ENCODE measurements at regions not wholly inside any gene's neighbourhood (a gene's known extent, or its start where the extent isn't known, plus 50 kb on each side); places are given as distances from the start of the nearest gene placed in this dataset.
"Not testable (repeated sequence)": the region's sequence is repeated elsewhere in the genome, so short reads cannot be mapped to it uniquely, and the experiment has no call there.

DNA sequence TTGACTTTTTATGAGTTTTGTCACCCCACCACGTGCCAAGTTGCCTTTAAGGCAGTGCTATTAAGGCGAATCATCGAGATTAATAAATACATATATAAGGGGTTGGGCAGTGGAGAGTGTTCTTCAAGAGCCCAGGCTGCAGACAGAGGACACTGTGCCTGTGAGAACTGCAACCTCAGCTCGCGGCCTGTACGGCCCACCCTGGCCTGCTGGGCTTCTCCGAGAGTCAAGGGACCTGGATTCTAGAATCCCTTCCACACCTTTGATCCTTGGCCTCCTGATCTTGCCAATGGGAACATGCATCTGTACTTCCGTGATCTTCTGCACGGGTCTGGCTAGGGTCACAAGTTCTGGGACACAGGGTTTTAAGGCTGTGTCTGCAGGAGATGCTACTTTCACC lies 54.5 kb downstream of the IRX5 start:
- DNase-seq, result no peak

DNA sequence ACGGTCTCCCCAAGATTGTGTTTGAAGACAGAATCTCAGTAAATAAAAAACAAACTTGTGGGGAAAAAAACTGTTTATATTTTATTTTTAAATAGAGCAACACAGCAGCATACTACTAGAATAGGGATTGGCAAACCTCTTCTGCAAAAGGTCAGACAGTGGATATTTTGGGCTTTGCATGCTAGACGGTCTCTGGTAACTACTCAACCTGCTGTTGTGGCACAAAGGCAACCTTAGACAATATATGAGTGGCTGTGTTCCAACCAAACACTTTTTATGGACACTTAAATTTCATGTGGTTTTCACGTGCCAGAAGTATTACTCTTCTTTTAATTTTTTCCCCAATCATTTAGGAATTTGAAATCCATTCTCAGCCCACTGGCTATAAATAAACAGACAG lies 55.0 kb downstream of the IRX5 start:
- no peak for DNase-seq

DNA sequence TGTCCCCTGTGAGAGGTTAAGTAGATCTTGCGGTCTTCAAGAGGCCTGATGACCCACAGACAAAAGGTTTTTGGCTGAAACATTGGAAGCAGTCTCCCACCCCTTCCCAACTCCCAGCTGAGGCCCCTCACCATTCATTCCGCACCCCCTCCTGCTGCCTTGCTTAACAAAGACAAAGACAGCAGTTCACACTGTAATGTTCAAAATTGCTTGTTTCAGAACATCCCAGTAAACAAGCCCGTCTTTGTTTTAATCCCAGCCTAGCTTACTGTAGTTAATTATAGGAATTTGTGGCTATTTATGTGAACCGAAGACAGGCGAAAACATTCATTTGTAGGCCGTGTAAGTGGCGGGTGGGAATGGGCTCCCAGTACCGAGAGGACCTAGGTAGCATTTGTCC lies 55.7 kb downstream of the IRX5 start:
- DNase-seq, result no peak

DNA sequence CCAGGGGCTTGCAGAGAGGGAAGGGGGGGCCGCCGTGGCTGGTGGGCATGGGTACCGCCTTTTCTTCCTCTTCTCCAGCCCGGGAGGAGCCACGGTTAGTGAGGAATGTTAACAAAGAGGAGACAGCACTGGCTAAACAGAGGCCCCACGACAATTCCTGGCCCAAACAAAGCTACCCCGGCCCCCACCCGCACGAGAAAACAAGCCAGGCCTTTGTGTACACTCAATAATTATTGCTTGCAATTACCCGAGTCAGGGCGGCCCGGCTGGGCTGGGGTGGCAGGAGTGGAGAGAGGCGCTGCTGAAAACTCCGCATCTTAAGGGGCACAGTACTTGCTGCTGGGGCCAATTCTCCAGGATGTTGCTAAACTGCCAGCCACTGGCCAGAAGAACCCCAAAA lies 56.4 kb downstream of the IRX5 start:
- DNase-seq, result no peak

DNA sequence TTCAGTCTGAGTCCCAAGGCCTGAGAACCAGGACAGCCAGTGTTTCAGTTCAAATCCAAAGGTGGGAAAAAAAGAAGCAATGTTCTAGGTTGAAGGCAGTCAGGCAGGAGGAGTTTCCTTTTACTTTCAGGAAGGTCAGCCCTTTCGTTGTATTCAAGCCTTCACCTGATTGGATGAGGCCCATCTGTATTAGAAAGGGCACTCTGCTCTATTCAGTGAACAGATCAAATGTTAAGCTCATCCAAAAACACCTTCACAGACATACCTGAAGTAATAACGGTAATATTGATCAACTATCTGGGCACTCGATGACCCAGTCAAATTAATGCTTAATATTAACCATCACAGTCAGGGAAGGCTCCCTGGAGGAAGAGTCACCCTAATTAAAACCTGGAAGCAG lies 60.9 kb downstream of the IRX5 start:
- DNase-seq, result no peak

DNA sequence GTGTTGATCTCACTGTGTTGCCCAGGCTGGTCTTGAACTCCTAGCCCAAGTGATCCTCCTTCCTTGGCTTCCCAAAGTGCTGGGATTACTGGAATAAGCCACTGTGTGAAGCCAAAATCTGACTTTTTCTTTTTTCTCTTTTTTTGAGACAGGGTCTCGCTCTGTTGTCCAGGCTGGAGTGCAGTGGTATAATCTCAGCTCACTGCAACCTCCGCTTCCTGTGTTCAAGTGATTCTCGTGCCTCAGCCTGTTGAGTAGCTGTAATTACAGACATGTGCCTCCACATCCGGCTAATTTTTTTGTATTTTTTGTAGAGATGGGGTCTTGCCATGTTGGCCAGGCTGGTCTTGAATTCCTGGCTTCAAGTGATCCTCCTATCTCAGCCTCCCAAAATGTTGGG lies 61.3 kb downstream of the IRX5 start:
- DNase-seq, result not testable (repeated sequence)

DNA sequence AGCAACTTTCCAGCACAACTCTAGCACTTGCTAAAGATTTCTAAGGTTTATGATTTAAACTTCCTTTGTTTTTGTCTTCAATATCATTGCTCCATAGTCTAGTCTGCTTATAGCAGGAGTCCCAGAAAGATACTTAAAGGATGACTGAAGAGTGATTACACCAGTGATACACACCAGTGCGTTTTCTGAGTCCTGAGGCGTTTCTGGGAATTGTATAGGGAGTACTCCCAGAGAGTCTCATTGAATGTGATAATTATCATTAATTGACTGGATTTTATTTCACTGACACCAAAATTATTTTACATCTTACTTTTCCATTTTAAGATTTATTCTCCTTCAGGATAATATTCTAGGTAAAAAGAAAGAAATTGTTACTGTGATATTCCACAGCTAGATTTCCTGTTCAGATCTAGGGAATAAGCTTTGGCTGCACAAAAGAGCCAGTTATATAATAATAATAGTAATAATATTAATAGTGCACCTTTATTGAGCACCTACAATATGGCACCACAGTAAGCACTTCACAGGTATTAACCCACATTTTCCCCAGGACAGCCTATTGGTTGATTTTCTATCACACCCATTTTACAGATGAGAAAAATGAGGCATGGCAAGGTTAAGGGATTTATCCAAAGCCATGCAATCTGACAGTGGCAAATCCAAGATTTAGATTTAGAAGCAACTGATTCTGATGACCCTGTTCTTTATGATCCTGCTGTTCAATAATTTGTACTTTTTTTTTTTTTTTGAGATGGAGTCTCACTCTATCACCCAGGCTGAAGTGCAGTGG lies 62.6 kb downstream of the IRX5 start:
- no peak for DNase-seq

DNA sequence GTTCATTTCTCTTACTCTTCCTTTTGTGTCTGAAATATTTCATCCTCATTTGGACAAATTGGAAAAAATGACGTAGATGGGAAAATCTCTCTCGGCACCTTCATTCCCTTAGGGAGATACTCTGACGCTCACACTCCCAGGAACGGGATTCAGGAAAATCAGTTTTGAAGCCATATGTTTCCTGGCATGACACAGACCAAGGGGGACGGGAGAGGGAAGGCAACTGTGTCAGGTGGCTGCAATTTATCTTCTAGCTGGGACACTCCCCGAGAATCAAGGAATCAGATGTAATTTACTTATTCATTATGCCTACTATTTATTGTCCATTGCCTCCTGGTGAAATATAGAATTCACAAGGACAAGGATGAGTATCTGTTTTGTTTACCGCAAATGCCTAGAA lies 65.5 kb downstream of the IRX5 start:
- no peak for DNase-seq

DNA sequence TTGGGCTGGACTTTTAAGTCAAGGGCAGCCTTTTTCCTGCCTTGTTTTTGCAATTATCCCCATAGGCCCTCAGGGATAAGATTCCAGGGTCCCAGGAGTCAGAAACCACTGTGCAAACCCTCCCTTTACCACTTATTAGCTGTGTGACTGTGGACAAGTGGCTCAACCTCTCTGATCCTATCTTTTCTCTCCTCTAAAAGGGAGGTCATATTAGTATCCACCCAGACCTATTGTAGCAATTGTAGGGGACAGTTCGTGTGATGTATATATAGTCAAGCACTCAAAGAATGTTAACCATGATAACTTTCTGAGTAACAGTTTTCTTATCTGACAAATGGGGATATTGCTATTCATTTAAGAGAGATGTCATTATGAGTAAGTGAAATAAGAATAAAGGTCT lies 68.2 kb downstream of the IRX5 start:
- DNase-seq, result no peak

DNA sequence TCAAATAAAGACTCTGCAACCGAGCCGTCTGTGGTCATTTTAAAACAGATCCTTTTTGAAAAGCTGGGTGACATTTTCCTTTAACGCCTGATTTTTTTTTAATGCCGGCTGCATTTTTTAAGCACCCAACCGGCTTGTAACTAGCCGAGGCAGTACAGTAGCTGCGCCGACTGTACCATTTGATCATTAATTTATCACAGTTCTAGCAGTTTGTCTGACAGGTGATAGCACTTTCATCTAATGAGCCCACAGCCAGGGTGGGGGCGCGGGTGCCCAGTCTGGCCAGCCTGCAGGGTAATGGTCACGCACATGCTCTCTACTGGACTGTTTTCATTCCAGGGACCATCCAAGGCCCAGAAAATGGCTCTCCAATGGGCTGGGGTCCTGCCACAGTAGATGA lies 68.8 kb downstream of the IRX5 start:
- no peak for DNase-seq

DNA sequence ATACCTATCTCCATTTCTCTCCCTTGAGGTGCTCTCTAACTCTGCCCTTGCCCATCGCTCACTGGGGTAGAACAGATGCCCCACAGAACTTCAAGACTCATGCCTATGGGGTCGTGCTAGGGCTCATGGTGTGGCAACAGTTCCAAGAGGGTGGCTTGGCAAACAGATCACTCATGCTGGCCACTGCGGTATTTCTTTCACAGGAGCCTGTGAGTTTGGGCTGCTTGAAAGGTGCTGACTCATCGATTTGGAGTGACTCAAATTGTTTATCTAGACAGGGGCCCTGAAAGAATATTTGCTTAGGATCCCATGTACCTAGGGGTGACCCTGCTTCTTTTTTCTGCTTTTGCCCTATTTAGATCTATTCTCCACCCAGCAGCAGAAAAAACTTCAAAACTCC lies 69.9 kb downstream of the IRX5 start:
- DNase-seq, result no peak

DNA sequence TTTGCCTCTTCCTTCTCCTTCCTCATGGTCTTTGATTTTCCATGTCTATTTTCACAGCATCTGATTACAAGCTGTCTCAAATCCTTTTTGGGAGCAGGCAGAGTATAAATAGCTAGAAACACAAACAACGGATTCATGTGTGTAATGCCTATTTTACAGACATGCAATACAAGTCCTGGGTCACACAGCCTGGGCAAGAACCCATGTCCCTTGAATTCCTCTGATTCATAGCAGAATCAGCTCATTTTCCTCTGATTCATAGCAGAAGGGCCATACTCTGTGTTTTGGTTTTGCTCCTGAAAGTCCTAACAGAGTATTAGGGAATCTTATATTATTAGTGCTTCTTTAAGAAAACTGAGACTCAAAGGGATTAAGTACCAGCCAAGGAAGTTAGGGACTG lies 71.3 kb downstream of the IRX5 start:
- no peak for DNase-seq

DNA sequence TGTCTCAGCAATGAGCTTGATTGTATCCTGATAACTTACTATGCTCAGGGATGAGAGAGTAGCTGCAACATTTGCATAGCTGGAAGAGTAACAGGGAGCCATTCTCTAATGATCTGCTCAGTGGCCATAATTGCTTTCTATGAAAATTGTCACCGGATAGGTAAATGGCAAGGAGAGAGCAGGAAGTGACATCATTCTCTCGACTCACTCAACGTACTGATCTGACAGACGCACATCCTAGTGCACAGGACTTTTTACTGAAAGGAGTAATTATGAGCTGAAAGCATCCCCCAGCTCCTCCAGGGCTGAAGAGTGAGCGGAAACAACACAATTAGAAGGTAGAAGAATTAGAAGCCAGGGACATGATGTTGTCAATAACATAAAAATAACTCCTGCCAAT lies 71.8 kb downstream of the IRX5 start:
- DNase-seq, result no peak

DNA sequence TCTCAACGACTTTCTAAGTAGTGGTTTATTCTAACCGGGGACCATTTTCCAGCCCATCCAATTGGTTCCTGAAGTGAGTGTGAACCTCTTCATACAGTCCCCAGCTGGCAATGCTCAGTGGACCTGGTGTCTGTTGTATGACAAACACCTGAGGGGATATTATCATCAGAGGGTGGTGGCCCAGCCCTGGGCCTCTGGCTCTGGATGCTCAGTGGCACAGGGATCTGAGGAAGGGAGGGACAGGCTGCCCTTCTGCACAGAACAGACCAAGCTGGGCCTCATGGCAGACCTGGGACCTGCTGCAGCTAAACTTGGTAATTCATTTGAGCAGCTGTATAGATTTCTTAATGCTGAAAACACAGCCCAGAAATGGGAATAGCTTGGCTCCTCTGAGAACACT lies 72.6 kb downstream of the IRX5 start:
- DNase-seq, result no peak

DNA sequence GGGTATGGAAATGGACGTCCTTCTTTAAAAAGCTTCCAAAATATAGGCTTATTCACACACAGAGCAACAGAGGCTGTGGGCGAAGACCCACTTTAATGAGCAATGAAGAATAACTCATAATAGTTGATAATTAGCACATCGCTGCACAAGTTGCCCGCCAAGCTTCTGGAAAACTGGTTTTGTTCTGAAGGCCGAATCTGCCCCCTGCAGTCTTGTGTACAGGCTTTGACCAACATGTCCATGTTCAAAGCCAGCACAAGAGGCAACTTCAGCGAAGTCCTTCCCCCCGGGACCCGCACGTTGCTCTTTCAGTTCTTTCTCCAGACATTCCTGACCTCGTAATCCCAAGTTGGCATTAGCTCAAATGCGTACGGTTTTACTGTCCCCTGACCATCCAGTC lies 73.3 kb downstream of the IRX5 start:
- DNase-seq, result no peak

DNA sequence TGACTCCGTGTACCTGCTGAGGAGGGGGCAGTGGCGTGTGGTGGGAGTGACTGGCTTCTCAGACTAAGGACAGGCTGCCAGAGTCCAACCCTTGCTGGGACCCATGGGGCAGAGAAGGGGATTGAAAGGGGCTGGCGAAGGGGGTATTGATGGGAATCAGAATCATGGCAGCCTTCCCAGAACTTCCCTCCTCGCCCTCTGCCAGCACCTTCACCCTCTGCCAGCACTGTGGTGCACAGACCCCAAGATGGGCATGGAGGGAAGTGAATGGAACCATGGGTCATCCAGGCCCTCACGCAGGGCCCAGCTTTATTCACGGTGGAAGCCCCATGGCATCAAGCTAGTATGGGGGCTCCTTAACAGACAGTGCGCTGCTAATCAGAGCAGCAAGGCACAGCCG lies 76.8 kb downstream of the IRX5 start:
- DNase-seq, result no peak

DNA sequence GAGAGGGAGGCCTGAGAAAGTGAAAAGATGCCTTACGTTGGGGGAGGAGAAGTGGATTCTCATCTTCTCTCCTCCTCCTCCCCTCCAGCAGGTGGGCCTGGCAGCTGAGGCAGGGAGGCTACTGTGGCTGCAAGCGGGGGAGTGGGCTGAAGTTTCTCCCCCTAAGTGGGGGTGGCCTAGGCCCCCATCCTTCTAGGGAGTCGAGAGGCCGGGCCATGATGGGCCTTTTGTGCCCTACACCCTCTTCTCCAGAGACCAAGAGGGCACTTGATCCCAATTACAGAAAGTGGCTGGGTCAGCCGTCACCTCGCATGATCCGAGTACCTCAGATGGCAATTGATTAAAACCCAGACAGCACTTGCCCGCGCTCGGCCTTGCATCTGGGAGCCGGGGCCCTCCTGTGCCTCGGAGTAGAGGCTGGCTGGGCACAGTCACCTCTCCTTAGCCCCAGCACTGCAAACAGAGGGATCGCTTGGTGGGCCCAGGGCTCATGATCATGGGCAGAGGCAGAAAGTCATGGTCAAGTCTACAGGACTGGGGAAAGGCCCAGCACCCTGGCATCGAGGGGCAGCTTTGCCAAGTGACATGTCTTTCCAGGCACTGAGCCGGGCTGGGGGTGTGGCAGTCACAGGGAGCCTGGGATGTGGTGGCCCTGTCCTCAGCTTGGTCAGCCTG lies 78.3 kb downstream of the IRX5 start:
- no peak for DNase-seq

DNA sequence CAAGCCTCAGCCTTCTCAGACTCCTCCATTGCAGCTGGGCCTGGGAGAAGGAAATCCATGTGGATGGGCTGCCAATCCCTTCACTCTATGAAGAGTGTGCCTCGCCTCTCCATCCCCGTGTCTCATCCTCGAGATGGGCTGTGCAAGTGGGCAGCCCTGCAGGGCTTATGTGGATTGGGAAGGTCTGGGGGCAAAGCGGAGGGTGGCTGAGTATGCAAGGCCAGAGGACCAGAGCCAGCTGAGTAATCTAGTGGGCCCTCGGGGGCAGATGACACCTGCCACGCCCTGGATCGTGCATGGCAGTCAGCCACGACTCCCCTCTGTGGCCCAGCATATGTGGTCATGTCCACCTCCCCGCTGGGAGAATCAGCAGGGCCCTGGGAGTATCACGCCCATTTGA lies 78.9 kb downstream of the IRX5 start:
- no peak for DNase-seq

DNA sequence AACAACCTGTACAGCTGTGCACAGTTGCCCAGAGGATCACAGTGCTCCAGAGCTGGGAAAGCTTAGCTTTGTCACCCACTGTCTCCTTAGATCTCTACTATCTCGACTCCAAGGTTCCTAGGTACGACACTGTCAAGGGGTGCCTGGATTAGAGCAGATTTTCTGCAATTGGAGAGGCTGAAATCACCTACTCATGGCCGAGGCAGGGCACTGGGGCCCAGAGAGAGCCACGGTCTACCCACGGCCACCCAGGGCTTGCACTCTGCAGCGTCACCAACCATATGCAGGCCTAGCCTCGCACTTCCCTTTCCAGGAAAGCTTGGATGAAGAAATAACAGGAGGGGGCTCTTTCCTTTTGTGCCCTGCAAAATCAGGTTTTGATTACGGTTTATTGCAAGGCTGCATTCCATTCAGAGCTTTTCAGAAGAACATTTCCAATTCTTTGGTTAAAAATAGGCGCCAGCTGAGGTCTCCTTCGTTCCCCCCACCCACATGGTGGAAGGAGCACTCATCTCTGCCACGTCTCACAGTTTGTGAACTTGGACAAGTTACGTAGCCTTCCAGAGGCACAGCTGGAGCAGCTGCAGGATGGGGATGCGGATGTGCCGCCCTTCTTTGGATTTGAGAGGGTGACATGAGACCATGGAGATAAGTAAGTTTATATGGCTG lies 80.0 kb downstream of the IRX5 start:
- DNase-seq, result no peak

DNA sequence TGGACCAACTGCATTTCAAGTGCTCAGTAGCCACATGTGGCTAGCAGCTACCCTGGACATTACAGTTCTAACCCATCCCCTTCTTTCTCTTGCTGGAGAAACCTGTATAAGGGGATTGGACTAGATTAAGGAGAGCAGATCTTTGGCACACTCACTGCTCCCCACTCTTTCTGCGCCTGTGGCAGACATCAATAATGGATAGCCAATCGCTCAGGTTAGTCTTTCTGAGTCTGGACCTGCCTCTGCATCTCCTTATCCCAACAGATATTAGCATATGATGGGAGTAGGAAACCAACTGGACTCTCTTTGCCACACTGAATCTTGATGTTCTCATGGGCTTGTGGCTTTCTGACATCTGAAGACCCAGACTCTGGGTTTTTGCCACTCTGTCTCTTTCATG lies 81.7 kb downstream of the IRX5 start:
- no peak for DNase-seq

DNA sequence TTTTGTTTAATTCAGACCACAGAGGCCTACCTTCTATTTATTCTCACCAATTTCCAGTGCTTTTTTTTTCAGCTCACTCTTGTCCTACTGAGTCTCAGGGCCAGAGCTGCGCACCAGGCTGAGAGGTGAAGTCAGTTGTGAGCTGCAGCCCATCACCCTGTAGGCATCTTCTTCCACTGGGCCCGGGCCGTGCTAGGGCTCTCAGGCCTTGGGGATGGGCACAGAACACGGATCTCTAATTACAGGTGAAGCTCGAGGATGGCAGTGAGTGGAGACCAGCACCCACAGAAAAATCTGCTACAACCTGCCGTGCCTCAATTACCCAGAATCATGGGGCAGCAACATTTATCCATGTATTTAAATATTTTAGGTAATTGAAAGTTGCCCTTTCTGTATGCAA lies 82.1 kb downstream of the IRX5 start:
- DNase-seq, result no peak

DNA sequence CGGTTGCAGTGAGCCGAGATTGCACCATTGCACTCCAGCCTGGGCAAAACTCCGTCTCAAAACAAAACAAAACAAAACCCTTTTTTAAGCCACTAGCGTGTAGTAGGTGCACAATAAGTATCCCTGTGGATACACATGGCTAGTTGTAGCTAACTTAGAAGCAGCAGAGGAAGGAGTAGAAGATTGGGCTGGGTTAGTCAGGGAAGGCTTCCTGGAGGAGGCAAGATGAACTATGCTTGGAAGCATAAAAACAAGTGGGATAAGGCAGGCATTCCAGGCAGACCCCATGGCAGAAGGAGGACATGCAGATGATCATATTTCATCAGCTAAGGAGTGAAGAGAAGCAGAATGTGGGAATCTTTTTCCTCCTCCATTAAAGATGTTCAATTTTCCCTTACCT lies 83.4 kb downstream of the IRX5 start:
- DNase-seq, result no peak

DNA sequence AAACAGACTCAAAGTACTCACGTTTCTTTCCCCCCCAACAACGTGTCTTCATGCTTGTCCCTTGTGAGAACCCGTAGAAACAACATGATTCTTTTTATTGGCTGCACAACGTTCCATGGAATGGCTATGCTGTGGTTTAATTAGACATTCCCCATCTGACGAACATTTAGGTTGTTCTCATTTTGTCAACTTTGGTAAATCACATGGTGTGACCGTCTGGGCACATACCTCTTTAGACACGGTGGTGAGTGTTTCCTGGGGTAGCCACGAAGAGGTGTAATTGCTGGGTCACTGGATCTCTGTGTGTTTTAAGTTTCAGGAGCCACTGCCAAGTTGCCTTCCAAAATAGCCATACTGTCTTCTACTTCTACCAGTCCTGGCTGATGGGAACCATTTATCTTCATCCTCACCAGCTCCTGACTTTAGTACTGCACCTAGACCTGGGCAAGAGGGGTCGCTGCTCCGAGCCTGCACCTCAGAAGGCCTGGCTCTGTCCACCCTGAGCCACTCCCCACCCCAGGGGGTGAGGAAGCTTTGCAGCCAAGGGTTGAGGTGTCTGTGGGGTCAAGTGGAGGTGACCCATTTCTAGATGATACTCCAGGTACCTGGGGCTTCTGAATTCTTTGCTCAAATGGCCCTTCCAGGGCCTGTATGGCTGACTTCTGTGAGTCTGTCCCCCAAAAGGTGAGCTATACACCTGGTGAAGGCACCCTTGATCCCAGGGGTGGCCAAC lies 84.7 kb downstream of the IRX5 start:
- DNase-seq, result no peak

DNA sequence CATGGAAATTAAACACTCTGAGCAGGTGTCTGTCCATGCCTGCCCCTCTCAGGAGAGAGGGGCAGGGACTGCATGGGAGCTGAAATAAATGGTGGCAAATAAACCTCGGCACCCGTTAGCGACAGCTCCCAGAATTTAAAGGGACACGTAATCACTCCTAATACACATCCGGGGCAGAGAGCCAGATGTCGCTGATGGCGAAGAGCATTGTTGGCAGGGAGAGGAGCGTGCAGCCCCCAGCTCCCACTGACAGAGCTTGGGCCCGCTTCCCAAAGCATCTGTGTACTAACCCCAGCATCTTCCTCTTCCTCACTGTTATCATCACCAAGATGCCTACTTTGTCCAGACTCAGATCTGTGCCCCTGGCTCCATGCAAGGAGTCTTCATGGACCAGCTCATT lies 85.8 kb downstream of the IRX5 start:
- peak; percentile 55 for DNase-seq
